ENCODE measurements at regions not wholly inside any gene's neighbourhood (a gene's known extent, or its start where the extent isn't known, plus 50 kb on each side); places are given as distances from the start of the nearest gene placed in this dataset.

- TF ChIP-seq TAF1 (IDR thresholded peaks at IDR 0.05; ENCODE audit: borderline replicate concordance, low read depth, low read length) (no peak), POLR2A (IDR thresholded peaks at IDR 0.05; ENCODE audit: low read depth, low read length) (no peak)
These were observed 1298.0 kb upstream of the RAG2 start for GRCh38 chr11:37896016-37896415.
